Stimulated activated naive CD8-positive, alpha-beta T cell treated with anti-CD3 and anti-CD28 coated beads, Interleukin-15, amount 100 ng/mL, for 72 hours (primary cell): ENCODE measurements at regions not wholly inside any gene's neighbourhood (a gene's known extent, or its start where the extent isn't known, plus 50 kb on each side); places are given as distances from the start of the nearest gene placed in this dataset.
A peak's percentile ranks its signal among the peaks of the same experiment; 100 is the strongest.
"Not testable (repeated sequence)": the region's sequence is repeated elsewhere in the genome, so short reads cannot be mapped to it uniquely, and the experiment has no call there.

Experiments used
- ATAC-seq: fragments of 150-1000 bp; cut with Tn5 transposase; 2 replicates; pipeline ENCODE4 v1.10.0; 2021; ENCODE audit warnings: mild to moderate bottlenecking, moderate library complexity
- DNase-seq, 2 donors: peaks; one replicate each; pipeline ENCODE4 v3.0.0; 2021 to 2022
- H3K27ac Mint-ChIP-seq, 2 donors: one replicate each; pipeline ENCODE4 v1.8.0; 2022; ENCODE audit warnings: mild to moderate bottlenecking in 2 of 2, mixed read lengths in 2 of 2, moderate library complexity in 2 of 2
- H3K27me3 Mint-ChIP-seq: one replicate; pipeline ENCODE4 v1.8.0; 2022; ENCODE audit warnings: mixed read lengths
- H3K4me1 Mint-ChIP-seq: one replicate; pipeline ENCODE4 v1.8.0; 2022; ENCODE audit warnings: mild to moderate bottlenecking, mixed read lengths
- H3K4me3 Mint-ChIP-seq, 2 donors: one replicate each; pipeline ENCODE4 v1.8.0; 2022; ENCODE audit warnings: mild to moderate bottlenecking in 2 of 2, mixed read lengths in 2 of 2, moderate library complexity in 1 of 2
- H3K9me3 Mint-ChIP-seq, 2 donors: one replicate each; pipeline ENCODE4 v1.8.0; 2022; ENCODE audit warnings: mixed read lengths in 2 of 2

DNA sequence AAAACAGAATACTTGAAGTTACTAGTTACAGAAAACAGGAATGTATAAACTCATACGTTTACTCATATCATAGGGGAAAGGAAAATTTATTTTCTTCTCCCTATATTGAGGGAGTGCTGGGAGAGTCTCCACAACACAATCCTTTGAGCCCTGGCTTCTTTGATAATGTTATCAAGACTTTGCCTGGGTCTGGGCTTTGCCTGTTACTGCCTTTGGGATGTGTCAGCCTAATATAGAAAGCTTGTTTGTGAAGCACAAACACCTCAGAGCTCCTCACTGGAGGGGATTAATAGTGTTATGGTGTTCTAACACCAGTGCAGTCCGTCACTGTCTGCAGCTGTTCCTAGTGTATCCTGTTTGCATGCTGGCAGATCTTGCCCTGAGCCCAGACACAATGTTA is 107.8 kb downstream of the VCY start:
- Mint-ChIP-seq H3K9me3 (peaks cover 8 to 12% of the 10 kb centered on the region in 2 donors), H3K4me3 (no peak overlapping the region), H3K27me3 (no peaks in the 10 kb centered on the region), H3K27ac (no peak overlapping the region), H3K4me1 (no peaks in the 10 kb centered on the region)
- DNase-seq: no peak
- ATAC-seq: no peak

DNA sequence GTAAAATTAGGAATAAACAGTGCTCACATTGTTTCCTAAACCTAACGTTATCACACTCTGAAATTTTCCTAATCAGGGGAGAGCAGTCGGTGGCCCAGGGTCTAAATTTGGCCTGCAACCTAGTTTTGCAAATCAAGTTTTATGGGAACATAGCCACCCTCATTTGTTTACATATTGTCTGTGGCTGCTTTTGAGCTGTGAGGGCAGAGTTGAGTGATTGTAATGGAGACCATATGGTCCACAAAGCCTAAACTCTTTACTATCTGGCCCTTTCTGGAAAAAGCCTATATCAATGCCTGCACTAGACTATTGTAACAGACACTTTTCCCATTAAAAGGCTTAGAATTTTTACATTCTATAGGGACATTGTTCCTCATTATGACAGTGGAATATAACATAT is 105.2 kb downstream of the VCY start:
- Mint-ChIP-seq H3K9me3 (peaks cover under 1 to 5% of the 10 kb centered on the region in 2 donors), H3K4me1 (no peaks in the 10 kb centered on the region), H3K4me3 (no peak overlapping the region), H3K27ac (no peak overlapping the region), H3K27me3 (no peaks in the 10 kb centered on the region)
- ATAC-seq (no peak), DNase-seq (no peak)

DNA sequence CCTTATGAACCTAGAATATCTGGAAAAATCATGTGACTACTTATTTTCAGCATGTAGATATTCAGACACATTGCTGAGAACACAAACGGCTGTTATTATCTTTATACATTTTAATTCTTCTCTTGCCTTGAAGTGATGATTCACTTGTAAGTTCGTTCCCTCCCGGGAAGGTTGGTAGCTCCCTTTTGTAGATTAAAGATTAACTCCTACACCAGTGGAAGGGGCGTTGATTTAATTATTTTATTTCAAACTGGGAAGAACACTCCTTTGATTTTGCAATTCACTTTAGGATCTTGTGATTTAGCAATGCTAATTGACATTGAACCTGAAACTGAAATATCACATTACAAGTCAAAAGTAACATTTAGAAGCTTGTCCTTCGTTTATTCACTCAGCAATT is 103.4 kb downstream of the VCY start:
- H3K27ac Mint-ChIP-seq: no peak overlapping the region
- DNase-seq: no peak
- H3K4me1 Mint-ChIP-seq: no peaks in the 10 kb centered on the region
- no peak for ATAC-seq
- no peaks in the 10 kb centered on the region for H3K9me3 Mint-ChIP-seq
- no peaks in the 10 kb centered on the region for H3K27me3 Mint-ChIP-seq
- no peak overlapping the region for H3K4me3 Mint-ChIP-seq

DNA sequence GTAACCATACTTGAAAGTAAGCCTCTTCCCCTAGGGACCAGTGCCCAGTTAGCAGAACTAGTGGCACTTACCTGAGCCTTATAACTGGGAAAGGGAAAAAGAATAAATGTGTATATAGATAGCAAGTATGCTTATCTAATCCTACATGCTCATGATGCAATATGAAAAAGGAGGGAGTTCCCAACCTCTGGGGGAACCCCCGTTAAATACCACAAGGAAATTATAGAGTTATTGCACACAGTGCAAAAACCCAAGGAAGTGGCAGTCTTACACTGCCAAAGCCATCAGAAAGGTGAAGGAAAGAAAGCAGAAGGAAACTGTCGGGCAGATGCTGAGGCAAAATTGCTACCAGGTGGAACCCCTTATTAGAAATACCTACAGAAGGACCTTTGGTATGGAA is 92.2 kb downstream of the VCY start:
- H3K4me1 Mint-ChIP-seq, H3K27me3 Mint-ChIP-seq, H3K9me3 Mint-ChIP-seq: not testable (repeated sequence)
- DNase-seq (peak; percentile 2 to 51), ATAC-seq (peak; percentile 57)
- peak overlapping the region in 1 of 2 donors; percentile 8 for H3K4me3 Mint-ChIP-seq
- peak overlapping the region; percentile 78 to 90 for H3K27ac Mint-ChIP-seq

DNA sequence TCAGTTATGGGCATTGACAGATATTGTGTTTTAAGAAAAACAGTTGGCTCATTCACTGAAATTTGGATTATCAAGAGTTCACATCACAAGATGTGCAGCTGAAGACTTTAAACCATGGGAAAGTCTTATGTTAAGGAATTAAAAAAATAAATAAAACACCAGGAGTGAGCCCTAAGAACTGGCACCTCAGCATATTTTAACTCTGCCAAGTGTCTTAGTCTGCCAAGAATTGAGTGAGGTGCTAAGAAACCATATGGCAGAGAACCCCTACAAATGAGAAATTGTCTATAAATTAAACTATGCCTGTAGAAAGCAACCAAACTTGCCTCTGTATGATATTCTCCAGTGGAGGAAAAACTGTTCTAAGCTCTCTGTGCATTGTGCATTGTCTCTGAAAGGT is 78.5 kb downstream of the VCY start:
- DNase-seq (no peak), ATAC-seq (no peak)
- no peaks in the 10 kb centered on the region for H3K4me1 Mint-ChIP-seq
- H3K9me3 Mint-ChIP-seq: peaks cover 15 to 20% of the 10 kb centered on the region in 2 donors
- H3K27me3 Mint-ChIP-seq: no peaks in the 10 kb centered on the region
- no peak overlapping the region for H3K27ac Mint-ChIP-seq
- no peak overlapping the region for H3K4me3 Mint-ChIP-seq

DNA sequence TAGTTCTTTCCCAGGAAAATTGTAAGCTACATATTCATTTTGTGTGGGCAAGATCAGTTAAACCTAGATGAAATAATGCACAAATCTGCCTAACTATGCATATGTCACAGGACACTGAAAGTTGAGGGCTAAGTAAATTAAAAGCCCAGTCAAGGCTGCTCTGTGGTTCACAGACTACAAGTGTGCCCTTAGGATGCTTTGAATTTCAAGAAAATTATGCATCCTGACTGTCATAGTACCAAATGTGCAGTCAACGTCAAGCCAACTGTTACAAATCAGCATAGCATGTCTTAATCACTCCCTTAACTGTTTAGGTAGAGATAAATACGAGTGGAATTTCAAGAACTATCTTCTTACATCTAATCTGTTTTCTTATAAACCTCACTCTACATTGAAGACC is 55.8 kb downstream of the VCY start:
- H3K9me3 Mint-ChIP-seq, DNase-seq, H3K27me3 Mint-ChIP-seq, ATAC-seq, H3K4me1 Mint-ChIP-seq, H3K27ac Mint-ChIP-seq, H3K4me3 Mint-ChIP-seq: not testable (repeated sequence)
